HG02981 (cell line): ENCODE measurements at regions not wholly inside any gene's neighbourhood (a gene's known extent, or its start where the extent isn't known, plus 50 kb on each side); places are given as distances from the start of the nearest gene placed in this dataset.
"Not testable (repeated sequence)": the region's sequence is repeated elsewhere in the genome, so short reads cannot be mapped to it uniquely, and the experiment has no call there.

Experiments used
- ATAC-seq: cut with Tn5 transposase; IDR thresholded peaks from one replicate; pipeline ENCODE4 v1.9.1; 2021; ENCODE audit warnings: mild to moderate bottlenecking, moderate library complexity; ENCODE audit not compliant: unreplicated experiment

- no peak for ATAC-seq
Observed at GRCh38 chr6:130603391-130603790, 223.8 kb upstream of the SMLR1 start.

DNA sequence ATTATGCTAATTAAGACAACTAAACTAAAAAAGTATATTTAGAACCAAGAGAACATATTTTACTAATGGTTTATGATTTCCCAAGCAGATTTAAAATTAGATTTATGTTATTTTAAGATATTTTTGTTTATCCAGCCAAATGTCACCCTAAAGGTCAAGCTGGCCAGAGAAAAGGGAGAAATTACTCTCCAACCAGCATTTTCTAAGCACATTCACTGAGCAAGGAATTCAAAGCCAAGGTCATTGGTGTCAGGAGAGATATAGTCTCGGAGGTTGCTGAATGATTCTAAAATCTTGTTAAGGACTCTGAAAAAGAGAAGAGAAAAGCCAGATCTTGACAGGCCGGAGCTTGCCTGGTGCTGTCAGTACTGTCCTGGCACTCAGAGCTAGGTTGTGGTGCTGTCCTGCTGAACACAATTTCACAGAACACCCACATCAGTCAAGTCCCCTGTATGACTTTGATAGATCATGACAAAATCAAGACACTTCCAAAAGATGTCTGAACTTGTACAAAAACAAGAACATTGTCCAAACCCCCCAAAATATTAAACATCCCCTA is 222.3 kb upstream of the SMLR1 start:
- no peak for ATAC-seq

GRCh38 chr6:130610303-130610702 is 216.9 kb upstream of the SMLR1 start:
- no peak for ATAC-seq

GRCh38 chr6:130611366-130611765 is 215.8 kb upstream of the SMLR1 start:
- no peak for ATAC-seq

GRCh38 chr6:130613176-130613575 is 214.0 kb upstream of the SMLR1 start:
- ATAC-seq = no peak

DNA sequence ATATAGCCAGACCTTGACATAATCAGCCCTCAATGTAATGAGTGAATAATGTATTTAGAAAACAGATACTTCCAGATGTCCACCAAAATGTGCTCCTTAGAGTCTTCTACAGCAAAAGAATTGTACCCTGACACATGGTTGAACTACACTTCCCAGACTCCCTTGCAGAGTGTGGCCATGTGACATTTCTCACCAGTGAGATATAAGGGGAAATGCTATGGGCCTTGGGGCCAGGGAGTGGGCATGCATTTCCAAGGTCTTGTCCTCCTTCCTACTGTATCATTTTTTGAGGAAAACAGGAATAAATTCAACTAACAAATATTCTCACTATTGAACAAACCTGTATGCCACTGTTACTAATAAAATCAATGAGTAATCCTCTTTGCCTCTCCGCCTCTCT is 211.4 kb upstream of the SMLR1 start:
- no peak for ATAC-seq

DNA sequence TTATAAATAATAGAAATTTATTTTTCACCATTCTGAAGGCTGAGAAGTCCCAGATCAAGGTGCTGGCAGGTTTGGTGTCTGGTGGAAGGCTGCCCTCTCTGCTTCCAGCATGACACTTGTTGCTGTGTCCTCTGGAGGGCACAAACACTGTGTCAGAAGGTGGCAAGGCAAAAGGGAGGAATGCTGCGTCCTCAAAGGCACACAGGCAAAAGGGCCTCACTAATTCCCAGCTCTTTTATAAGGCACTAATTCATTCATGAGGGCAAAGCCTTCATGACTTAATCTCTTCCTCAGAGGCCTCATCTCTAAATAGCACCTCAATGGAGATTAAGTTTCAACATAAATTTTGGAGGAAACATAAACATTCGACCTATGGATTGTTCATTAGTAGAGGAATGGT is 209.5 kb upstream of the SMLR1 start:
- ATAC-seq = no peak

GRCh38 chr6:130618806-130619205 is 208.4 kb upstream of the SMLR1 start:
- ATAC-seq = not testable (repeated sequence)

GRCh38 chr6:130620338-130620781 is 206.8 kb upstream of the SMLR1 start:
- no peak for ATAC-seq

- no peak for ATAC-seq
Observed at GRCh38 chr6:130622142-130622541, 205.1 kb upstream of the SMLR1 start.

DNA sequence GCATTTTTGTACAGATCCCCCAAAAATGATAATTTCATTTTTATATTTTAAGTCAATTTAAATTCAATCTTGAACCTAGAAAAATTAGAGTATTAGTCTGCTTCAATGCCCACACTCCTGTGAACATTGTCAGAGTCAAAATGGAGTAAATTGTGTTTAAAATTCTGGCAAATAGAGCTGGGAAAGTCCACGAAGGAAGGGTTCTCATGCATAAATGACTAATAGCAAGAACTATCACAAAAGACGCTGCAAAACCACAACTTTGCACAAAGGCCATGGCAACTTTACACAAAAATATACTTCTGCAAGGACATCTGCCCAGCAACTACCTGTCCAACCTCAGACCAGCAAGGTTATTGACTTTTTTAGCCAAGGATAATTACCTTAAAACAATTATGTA is 203.2 kb upstream of the SMLR1 start:
- no peak for ATAC-seq

- peak; percentile 88 for ATAC-seq
Observed at GRCh38 chr6:130625825-130626527, 201.2 kb upstream of the SMLR1 start.

GRCh38 chr6:130628862-130629261 is 198.3 kb upstream of the SMLR1 start:
- ATAC-seq = no peak

DNA sequence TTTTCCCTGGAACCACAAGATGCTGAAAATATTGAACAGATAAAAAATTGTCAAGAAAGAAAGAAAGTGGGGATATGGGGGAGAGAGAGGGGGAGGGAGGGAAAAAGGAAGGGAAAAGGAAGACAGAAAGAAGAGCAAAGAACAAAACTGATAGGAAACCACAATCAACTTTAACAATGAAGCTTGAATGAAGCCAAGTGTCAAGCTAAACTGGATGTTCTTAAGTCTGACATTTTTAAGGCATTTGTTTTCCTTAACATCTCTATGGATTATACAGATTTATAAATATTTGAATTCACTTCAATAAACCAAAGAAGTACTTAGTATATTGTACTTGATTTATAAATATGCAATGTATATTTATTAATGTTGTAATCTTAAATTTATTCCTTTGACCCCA is 197.6 kb upstream of the SMLR1 start:
- no peak for ATAC-seq

DNA sequence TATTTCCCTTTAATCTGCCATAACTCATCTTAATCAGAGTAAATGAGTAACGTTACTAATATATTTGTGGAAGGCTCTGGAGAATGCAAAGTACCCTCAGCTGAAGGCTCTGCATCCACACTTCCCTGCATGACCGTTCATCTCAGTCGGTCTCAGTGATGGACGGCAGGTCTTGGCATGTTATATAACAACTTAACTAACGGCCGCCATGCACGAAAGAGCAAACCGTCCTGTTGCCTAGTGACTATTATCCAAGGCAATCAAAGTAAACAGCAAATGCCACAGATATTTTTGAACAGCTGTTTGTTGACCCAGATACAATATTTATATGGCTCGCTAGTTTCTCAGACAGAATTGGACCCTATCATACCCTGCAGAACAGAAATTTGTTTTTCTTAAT is 194.9 kb upstream of the SMLR1 start:
- ATAC-seq = no peak

DNA sequence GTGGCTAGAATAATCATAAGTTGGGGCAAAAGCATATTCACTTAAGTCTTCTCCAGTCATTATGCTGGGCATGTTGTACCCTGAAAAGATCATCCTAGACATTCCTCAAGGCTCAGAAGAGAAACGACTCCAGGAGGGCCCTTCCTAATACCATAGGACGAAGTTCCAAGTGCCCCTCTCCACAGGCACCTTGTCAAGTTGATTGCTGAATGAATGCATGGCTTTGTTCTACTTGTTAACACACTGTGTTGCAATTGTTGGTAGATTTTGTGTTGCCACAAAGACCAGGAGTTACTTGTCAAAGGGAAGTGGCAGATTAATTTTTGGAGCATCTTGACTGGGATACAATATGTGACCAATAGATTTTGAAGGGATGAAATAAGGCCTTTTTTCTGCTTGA is 194.3 kb upstream of the SMLR1 start:
- no peak for ATAC-seq

GRCh38 chr6:130643361-130643760 is 183.8 kb upstream of the SMLR1 start:
- ATAC-seq = no peak

DNA sequence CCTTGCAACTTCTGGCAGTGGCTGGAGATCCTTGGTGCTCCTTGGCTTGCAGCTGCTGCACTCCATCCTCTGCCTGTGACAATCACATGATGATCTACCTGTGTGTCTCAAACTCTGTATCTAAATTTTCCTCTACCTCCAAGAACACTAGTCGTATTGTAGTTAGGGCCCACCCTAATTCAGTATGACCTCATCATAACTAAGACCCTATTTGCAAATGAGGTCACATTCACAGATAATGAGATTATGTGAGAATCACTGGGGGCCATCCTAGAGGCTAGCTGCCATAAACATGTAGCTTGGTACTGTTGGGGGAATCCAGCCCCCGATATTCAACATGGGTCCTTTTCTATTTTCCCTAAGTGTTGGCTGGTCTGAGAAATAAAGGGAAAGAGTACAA is 183.0 kb upstream of the SMLR1 start:
- ATAC-seq = no peak

DNA sequence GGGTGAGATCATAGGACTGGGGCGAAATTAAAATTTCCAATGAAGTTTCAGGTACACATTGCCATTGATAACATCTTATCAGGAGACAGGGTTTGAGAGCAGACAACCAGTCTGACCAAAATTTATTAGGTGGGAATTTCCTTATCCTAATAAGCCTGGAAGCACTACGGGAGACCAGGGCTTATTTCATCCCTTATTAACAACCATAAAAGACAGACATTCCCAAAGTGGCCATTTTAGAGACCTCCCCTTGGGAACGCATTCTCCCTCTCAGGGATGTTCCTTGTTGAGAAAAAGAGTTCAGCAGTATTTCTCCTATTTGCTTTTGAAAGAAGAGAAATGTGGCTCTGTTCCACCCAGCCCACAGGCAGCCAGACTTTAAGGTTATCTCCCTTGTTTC is 182.4 kb upstream of the SMLR1 start:
- ATAC-seq = not testable (repeated sequence)

DNA sequence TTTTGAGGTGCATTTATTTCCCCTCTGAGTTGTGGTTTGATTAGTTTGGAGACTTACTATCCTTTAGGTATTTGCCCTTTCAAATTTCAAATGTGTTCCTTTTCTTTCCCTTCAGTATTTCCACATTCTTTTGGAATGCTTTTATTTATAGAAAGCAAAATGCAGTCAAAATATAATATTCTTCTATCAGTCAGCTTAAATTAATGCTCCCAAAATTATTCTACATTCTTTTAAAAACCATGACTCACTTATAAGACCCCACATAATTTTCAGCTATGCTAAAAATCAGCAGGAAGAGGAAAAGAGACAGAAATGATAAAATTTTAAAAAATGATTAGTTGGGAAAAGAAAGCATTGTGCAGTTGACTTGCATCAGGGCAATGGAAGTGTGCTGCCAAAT is 180.0 kb upstream of the SMLR1 start:
- ATAC-seq = no peak

DNA sequence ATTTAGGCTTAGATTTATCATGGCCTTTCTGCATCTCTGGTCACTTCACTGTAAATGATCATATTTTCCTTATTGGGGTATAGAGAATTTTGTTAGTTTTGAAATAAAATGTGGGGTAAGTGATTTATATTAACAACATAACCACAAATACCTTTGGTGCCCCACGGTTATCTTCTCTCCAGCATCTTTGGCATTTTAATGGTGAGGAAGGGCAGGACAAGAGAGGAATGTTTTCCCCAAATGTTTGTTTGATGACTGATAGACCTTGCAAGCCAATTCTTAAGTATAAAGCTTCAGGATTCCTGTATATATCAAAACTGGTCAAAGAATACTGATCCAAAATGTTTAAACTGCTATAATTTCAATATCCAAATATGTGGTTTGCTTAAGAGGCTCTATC is 171.6 kb upstream of the SMLR1 start:
- ATAC-seq = no peak

- no peak for ATAC-seq
Observed at GRCh38 chr6:130661077-130661476, 166.1 kb upstream of the SMLR1 start.

DNA sequence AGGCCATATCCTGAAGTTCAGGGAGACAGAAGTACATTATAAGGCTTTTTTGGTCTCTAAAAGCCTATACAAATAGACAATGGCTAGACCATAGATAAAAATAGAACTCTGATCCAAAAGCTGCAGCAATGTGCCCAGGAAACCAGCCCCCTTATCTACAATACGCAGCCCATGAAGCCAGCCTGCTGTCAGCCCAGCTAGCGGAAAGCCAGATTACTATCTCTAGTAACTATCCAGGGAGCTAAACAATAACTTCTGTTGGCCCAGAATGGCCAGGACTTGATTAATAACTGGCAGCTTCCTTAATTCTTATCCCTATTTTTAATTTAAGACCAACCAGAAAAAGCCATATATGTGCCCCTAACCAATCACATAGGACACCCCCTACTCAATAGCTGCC is 160.4 kb upstream of the SMLR1 start:
- no peak for ATAC-seq
